Sigmoid colon (tissue), 6 donors: ENCODE measurements at regions not wholly inside any gene's neighbourhood (a gene's known extent, or its start where the extent isn't known, plus 50 kb on each side); places are given as distances from the start of the nearest gene placed in this dataset.

Source experiments
- DNase-seq: peaks from one replicate; pipeline ENCODE4 v3.0.0-alpha.2; 2019
- H3K27ac ChIP-seq, 4 donors: fragments of 200-600 bp; sonication (generic); one replicate each; pipeline ENCODE4 v1.5.1; 2016 to 2019; ENCODE audit warnings: mild to moderate bottlenecking in 1 of 4
- H3K27me3 ChIP-seq, 3 donors: fragments of 200-600 bp; sonication (generic); one replicate each; pipeline ENCODE4 v1.5.1; 2019; ENCODE audit warnings: mild to moderate bottlenecking in 1 of 3
- H3K36me3 ChIP-seq, 4 donors: fragments of 200-600 bp; sonication (generic); one replicate each; pipeline ENCODE4 v1.5.1; 2016 to 2019
- H3K4me1 ChIP-seq, 4 donors: fragments of 200-600 bp; sonication (generic); one replicate each; pipeline ENCODE4 v1.5.1; 2017 to 2019
- H3K4me3 ChIP-seq, 4 donors: fragments of 200-600 bp; sonication (generic); one replicate each; pipeline ENCODE4 v1.5.1; 2017 to 2019; ENCODE audit warnings: mild to moderate bottlenecking in 2 of 4, moderate library complexity in 1 of 4
- H3K9me3 ChIP-seq, 4 donors: fragments of 200-600 bp in 3 of 4; sonication (generic) in 3 of 4; one replicate each; pipeline versions ENCODE4 v1.5.1 to v1.6.1; 2013 to 2019
- EP300 ChIP-seq, 4 donors: sonication (generic); formaldehyde crosslinking; IDR thresholded peaks; one replicate each; pipeline ENCODE4 v1.6.1; 2017; ENCODE audit warnings: antibody characterized with exemption in 4 of 4
- POLR2A ChIP-seq, 2 donors: fragments of 450-650 bp; IDR thresholded peaks; one replicate each; pipeline ENCODE4 v1.6.1; 2016; ENCODE audit warnings: antibody characterized with exemption in 2 of 2, mild to moderate bottlenecking in 2 of 2, moderate library complexity in 2 of 2
- POLR2AphosphoS5 ChIP-seq, 4 donors: sonication (generic); formaldehyde crosslinking; IDR thresholded peaks; one replicate each; pipeline ENCODE4 v1.6.1; 2017; ENCODE audit warnings: antibody characterized with exemption in 4 of 4
- WGBS, 2 donors: extraction: QIAGEN DNeasy Blood & Tissue Kit; methylation state at CpG; one replicate each; pipeline ENCODE4 v1.1.7; 2013; 5-methylcytosine and 5-hydroxymethylcytosine counted together
- intact Hi-C: fragments of 100-400 bp; cut with DNase I; formaldehyde crosslinking; loops from one replicate; pipeline ENCODE4 v1.15.1; 2023
- TF ChIP-seq, protein P1 (sequence below), 4 experiments: fragments of 450-650 bp in 3 of 4; fragments of 200-600 bp in 1 of 4; IDR thresholded peaks; one replicate each; pipeline ENCODE4 v1.5.1; 2016 to 2019; ENCODE audit warnings: antibody characterized with exemption in 4 of 4, mild to moderate bottlenecking in 3 of 4, moderate library complexity in 2 of 4
- donor health status: healthy with polysubstance abuse.
- donor health status: healthy.

DNA sequence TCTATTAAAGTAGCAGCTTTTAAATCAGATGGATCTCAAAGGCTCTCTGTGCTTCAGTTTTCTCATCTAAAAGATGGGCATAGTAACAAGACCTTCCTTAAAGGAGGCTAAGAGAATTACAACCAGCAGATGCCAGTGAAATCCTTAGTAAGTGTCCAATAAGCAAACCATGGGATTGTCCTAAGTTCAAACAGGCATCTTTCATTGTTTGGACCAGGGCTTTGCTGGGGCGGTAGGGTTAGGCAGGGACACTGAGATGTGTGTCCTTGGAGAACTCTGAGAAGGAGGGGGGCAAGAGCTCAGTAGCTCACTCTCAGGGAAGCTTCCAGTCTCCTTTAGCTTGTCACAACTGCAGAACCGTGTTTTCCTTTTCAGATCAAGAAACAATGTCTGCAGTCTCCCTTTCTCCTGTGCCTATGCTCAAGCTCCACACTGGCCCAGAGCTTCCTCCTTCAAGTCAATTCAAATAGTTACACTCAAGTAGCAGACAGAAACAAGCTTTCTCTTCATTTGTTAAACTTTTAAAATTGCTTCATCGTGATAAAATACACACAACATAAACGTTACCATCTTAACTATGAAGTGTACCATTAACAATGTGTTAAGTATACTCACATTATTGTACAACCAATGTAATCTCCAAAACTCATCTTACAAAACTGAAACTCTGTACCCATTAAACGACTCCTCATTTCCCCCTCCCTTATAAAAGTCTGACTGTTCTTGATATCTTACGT, 216.2 kb downstream of the PIK3R1 start:
- TF ChIP-seq EP300 (IDR thresholded peaks at IDR 0.05) = no peak
- TF ChIP-seq, protein P1, sequence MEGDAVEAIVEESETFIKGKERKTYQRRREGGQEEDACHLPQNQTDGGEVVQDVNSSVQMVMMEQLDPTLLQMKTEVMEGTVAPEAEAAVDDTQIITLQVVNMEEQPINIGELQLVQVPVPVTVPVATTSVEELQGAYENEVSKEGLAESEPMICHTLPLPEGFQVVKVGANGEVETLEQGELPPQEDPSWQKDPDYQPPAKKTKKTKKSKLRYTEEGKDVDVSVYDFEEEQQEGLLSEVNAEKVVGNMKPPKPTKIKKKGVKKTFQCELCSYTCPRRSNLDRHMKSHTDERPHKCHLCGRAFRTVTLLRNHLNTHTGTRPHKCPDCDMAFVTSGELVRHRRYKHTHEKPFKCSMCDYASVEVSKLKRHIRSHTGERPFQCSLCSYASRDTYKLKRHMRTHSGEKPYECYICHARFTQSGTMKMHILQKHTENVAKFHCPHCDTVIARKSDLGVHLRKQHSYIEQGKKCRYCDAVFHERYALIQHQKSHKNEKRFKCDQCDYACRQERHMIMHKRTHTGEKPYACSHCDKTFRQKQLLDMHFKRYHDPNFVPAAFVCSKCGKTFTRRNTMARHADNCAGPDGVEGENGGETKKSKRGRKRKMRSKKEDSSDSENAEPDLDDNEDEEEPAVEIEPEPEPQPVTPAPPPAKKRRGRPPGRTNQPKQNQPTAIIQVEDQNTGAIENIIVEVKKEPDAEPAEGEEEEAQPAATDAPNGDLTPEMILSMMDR (IDR thresholded peaks at IDR 0.05) = no peak
- no peak for TF ChIP-seq POLR2AphosphoS5 (IDR thresholded peaks at IDR 0.05)
- intact Hi-C loops = no loop called here
- Histone ChIP-seq H3K27me3 (no peaks in the 10 kb centered on the region), H3K9me3 (no peaks in the 10 kb centered on the region), H3K4me1 (peaks cover 0 to 17% (median 10%) of the 10 kb centered on the region in 4 donors), H3K27ac (no peak overlapping the region), H3K4me3 (no peak overlapping the region), H3K36me3 (no peaks in the 10 kb centered on the region)
- no peak for DNase-seq
- WGBS, 2 donors = 76 to 84% methylated on average over 6 of the region's 6 CpGs

DNA sequence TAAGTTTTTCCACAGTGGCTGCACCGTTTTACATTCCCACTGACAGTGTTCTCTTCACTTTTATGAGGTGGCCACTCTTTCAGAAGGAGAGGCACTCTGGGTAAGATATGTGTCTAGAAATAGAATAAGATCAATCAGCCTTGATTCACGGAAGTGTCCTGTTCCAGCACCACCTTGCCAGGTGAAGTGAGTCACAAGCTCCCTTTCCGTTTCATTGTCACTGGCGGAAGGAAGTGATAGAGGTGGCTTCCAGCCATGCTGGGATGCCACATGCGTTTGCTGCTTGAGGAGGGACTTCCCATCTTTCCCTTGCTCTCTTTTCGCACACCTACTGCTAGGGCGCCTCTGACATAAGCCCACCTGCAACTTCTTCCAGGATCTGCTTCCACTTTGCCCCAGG, 217.1 kb downstream of the PIK3R1 start:
- Histone ChIP-seq H3K4me3 (no peak overlapping the region), H3K9me3 (no peaks in the 10 kb centered on the region), H3K27me3 (no peaks in the 10 kb centered on the region), H3K27ac (no peak overlapping the region), H3K4me1 (peaks cover 0 to 17% (median 11%) of the 10 kb centered on the region in 4 donors), H3K36me3 (no peaks in the 10 kb centered on the region)
- no peak for DNase-seq
- intact Hi-C loops = no loop called here
- TF ChIP-seq, protein P1 (IDR thresholded peaks at IDR 0.05) = no peak
- TF ChIP-seq EP300 (IDR thresholded peaks at IDR 0.05) (no peak), POLR2A (IDR thresholded peaks at IDR 0.05) (no peak), POLR2AphosphoS5 (IDR thresholded peaks at IDR 0.05) (no peak)
- 89 to 93% methylated on average over 7 of the region's 7 CpGs for WGBS, 2 donors

DNA sequence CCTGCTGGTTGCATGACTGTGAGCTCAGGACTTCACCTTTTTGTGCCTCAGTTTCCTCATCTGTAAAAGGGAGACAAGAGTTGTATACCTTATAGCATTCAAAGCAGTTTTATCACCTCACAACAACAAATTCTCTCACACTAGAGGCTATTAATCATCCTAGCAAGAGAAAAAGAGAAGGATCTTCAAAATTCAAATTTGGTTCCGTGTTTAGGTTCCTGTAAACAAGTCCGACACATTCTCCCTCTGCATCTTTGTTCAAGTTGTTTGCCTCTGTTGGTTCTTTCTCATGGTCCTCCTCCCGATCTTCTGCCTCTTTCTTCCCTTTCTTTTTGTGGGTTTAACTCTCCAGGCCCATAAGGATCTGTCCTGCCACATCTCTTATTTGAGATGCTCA, 218.0 kb downstream of the PIK3R1 start:
- intact Hi-C loops = no loop called here
- H3K27me3 ChIP-seq = no peaks in the 10 kb centered on the region
- H3K9me3 ChIP-seq = no peaks in the 10 kb centered on the region
- peak overlapping the region; percentile 50 to 71 (median 70) for H3K27ac ChIP-seq
- 90 to 91% methylated on average over 3 of the region's 3 CpGs for WGBS, 2 donors
- peaks cover 0 to 17% (median 11%) of the 10 kb centered on the region in 4 donors for H3K4me1 ChIP-seq
- no peak for DNase-seq
- no peak overlapping the region for H3K4me3 ChIP-seq
- no peaks in the 10 kb centered on the region for H3K36me3 ChIP-seq
- TF ChIP-seq POLR2AphosphoS5 (IDR thresholded peaks at IDR 0.05) (no peak), POLR2A (IDR thresholded peaks at IDR 0.05) (no peak)
- TF ChIP-seq, protein P1 (IDR thresholded peaks at IDR 0.05) = no peak

DNA sequence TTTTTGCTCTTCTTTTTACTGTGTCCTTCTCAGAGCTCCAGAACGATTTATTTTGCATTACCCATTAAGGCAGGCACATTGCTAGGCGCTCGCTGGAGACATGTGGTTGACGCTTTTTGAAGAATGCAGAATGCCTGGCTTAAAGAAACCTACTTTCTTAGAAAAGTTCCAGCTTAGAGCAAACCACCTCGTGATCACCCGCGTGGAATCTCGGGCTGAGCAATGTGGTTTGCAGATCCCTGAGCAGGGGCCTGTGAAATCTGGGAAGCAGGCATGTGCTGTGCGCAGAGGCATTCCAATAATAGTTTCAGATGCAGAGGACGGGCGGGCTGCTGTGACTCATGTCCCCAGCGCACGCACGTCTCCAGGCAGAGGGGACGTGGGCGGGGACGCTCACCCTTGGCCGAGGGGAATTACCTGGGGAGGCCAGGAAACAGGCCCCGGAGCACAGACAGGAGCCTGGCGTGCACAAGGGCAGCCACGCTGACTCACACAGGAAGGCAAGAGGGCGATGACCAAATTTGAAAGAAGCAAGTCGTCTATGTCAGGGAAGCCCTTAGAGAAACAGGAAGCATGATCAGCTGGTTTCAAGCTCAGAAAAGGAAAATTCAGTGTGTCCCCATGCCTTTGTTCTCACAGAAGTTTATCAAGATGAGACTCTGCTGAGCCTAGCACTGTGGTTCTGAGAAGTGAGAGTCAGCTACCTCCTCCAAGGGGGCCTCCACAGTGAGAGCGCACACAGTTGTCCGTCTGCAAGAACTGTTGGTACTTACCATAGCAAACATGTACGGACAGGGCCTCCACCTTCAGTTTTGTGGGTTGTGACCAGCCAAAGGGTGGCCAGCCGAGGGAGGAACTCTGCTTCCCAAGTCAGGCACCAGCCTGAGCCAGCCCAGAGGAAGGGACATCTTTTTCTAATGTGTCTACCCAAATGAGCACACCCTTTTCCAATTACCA, 218.6 kb downstream of the PIK3R1 start:
- no peaks in the 10 kb centered on the region for H3K36me3 ChIP-seq
- DNase-seq = peak; percentile 85
- no peaks in the 10 kb centered on the region for H3K27me3 ChIP-seq
- TF ChIP-seq POLR2AphosphoS5 (IDR thresholded peaks at IDR 0.05) = peak in 3 of 4 donors; percentile 34 to 75 (median 55)
- TF ChIP-seq EP300 (IDR thresholded peaks at IDR 0.05) = peak in 2 of 4 donors; percentile 40 to 69
- no peak for TF ChIP-seq POLR2A (IDR thresholded peaks at IDR 0.05)
- WGBS, 2 donors = 43 to 71% methylated on average over 27 of the region's 27 CpGs
- H3K4me1 ChIP-seq = peaks cover 0 to 17% (median 11%) of the 10 kb centered on the region in 4 donors
- H3K4me3 ChIP-seq = peak overlapping the region in 2 of 4 donors; percentile 6 to 14
- intact Hi-C loops = no loop called here
- H3K27ac ChIP-seq = peak overlapping the region; percentile 50 to 71 (median 70)
- H3K9me3 ChIP-seq = no peaks in the 10 kb centered on the region

DNA sequence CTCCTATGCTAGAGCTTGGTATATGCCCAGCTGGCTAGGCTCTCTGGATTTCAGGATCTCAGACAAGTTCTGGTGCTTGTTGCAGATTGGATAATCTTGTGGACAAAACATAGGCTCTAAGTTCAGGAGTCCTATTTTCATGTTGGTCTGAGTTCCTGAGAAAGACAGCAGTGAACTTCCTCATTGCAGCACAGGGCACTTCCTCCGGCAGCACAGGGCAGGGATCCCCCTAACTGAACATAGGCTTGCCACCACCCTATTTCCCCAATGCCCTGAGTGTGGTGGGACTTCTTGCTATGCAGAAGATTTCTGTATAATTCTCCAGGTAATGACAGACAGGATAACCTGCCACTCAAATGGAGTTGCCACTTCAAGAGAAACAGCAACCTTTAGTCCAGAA, 220.1 kb downstream of the PIK3R1 start:
- 18 to 39% methylated on average over 1 of the region's 1 CpG for WGBS, 2 donors
- TF ChIP-seq POLR2A (IDR thresholded peaks at IDR 0.05) = no peak
- TF ChIP-seq EP300 (IDR thresholded peaks at IDR 0.05) = no peak
- TF ChIP-seq, protein P1 (IDR thresholded peaks at IDR 0.05) = no peak
- TF ChIP-seq POLR2AphosphoS5 (IDR thresholded peaks at IDR 0.05) = no peak
- intact Hi-C loops = no loop called here
- Histone ChIP-seq H3K36me3 (no peaks in the 10 kb centered on the region), H3K9me3 (no peaks in the 10 kb centered on the region), H3K27me3 (no peaks in the 10 kb centered on the region), H3K27ac (peak overlapping the region in 1 of 4 donors; percentile 71), H3K4me1 (peaks cover 0 to 20% (median 16%) of the 10 kb centered on the region in 4 donors), H3K4me3 (no peak overlapping the region)
- DNase-seq = no peak
